ENCODE measurements at regions not wholly inside any gene's neighbourhood (a gene's known extent, or its start where the extent isn't known, plus 50 kb on each side); places are given as distances from the start of the nearest gene placed in this dataset.

DNA sequence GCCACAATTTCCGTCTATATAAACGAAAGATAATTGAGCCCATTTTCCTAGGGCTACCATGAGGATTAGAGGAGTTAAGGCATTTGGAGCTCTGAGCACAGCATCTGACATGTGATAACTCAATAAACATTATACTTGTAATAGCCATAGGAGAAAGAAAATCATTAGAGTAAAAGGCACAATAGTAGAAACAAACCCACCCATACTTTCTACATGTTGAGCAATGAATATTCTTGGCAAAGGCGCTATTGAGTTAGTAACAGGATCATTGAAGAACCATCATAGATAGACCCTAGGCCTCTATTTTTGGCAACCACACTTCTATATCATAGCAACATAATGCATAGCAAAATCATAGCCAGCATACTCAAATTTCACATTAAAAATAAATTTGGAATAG is 664.1 kb downstream of the NOVA1 start:
- H3K4me3 ChIP-seq: no peak overlapping the region
- DNase-seq (ENCODE audit: low spot score): no peak
- WGBS (ENCODE audit: low lambda C conversion rate, missing lambda C conversion rate): 81% methylated on average over 3 of the region's 3 CpGs
- no peaks in the 10 kb centered on the region for H3K79me2 ChIP-seq
- no peak overlapping the region for H3K4me2 ChIP-seq
- H3K36me3 ChIP-seq (replicated peaks; ENCODE audit: insufficient read depth, low read depth): no peaks in the 10 kb centered on the region
- H3K4me1 ChIP-seq (ENCODE audit: insufficient read depth): no peaks in the 10 kb centered on the region
- no peak overlapping the region for H2AFZ ChIP-seq
- H3K27me3 ChIP-seq: no peaks in the 10 kb centered on the region
- TF ChIP-seq EZH2phosphoT487 (IDR thresholded peaks at IDR 0.05; ENCODE audit: low read depth, severe bottlenecking, unreplicated experiment): no peak
- TF ChIP-seq, protein P1, sequence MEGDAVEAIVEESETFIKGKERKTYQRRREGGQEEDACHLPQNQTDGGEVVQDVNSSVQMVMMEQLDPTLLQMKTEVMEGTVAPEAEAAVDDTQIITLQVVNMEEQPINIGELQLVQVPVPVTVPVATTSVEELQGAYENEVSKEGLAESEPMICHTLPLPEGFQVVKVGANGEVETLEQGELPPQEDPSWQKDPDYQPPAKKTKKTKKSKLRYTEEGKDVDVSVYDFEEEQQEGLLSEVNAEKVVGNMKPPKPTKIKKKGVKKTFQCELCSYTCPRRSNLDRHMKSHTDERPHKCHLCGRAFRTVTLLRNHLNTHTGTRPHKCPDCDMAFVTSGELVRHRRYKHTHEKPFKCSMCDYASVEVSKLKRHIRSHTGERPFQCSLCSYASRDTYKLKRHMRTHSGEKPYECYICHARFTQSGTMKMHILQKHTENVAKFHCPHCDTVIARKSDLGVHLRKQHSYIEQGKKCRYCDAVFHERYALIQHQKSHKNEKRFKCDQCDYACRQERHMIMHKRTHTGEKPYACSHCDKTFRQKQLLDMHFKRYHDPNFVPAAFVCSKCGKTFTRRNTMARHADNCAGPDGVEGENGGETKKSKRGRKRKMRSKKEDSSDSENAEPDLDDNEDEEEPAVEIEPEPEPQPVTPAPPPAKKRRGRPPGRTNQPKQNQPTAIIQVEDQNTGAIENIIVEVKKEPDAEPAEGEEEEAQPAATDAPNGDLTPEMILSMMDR (IDR thresholded peaks at IDR 0.05; ENCODE audit: poor library complexity): no peak
- TF ChIP-seq EZH2 (IDR thresholded peaks at IDR 0.05; ENCODE audit: borderline replicate concordance): no peak
- no peaks in the 10 kb centered on the region for H3K9me2 ChIP-seq (replicated peaks; ENCODE audit: insufficient read depth)
- H4K20me1 ChIP-seq (ENCODE audit: insufficient read depth, poor library complexity, severe bottlenecking): no peaks in the 10 kb centered on the region
- no peaks in the 10 kb centered on the region for H3K9me3 ChIP-seq (ENCODE audit: low read depth)
- no peak overlapping the region for H3K27ac ChIP-seq

GRCh38 chr14:25929881-25930615 is 667.8 kb downstream of the NOVA1 start:
- Histone ChIP-seq H3K4me3 (no peak overlapping the region), H3K9me2 (replicated peaks; ENCODE audit: insufficient read depth) (no peaks in the 10 kb centered on the region), H3K79me2 (no peaks in the 10 kb centered on the region), H3K9me3 (ENCODE audit: low read depth) (no peaks in the 10 kb centered on the region), H3K4me1 (ENCODE audit: insufficient read depth) (no peaks in the 10 kb centered on the region), H3K36me3 (replicated peaks; ENCODE audit: insufficient read depth, low read depth) (no peaks in the 10 kb centered on the region), H3K27me3 (no peaks in the 10 kb centered on the region), H3K4me2 (no peak overlapping the region), H3K27ac (no peak overlapping the region), H2AFZ (no peak overlapping the region), H4K20me1 (ENCODE audit: insufficient read depth, poor library complexity, severe bottlenecking) (no peaks in the 10 kb centered on the region)
- no peak for TF ChIP-seq EZH2 (IDR thresholded peaks at IDR 0.05; ENCODE audit: borderline replicate concordance)
- no peak for TF ChIP-seq EZH2phosphoT487 (IDR thresholded peaks at IDR 0.05; ENCODE audit: low read depth, severe bottlenecking, unreplicated experiment)
- TF ChIP-seq, protein P1 (IDR thresholded peaks at IDR 0.05; ENCODE audit: poor library complexity): no peak
- WGBS (ENCODE audit: low lambda C conversion rate, missing lambda C conversion rate): 81% methylated on average over 7 of the region's 7 CpGs
- DNase-seq (ENCODE audit: low spot score): no peak

- DNase-seq (ENCODE audit: low spot score): no peak
- WGBS (ENCODE audit: low lambda C conversion rate, missing lambda C conversion rate): 85% methylated on average over 9 of the region's 9 CpGs
- no peak overlapping the region for H3K4me3 ChIP-seq
- H3K4me1 ChIP-seq (ENCODE audit: insufficient read depth): no peaks in the 10 kb centered on the region
- H4K20me1 ChIP-seq (ENCODE audit: insufficient read depth, poor library complexity, severe bottlenecking): no peaks in the 10 kb centered on the region
- H3K4me2 ChIP-seq: no peak overlapping the region
- no peak overlapping the region for H3K27ac ChIP-seq
- no peaks in the 10 kb centered on the region for H3K36me3 ChIP-seq (replicated peaks; ENCODE audit: insufficient read depth, low read depth)
- no peak overlapping the region for H2AFZ ChIP-seq
- no peaks in the 10 kb centered on the region for H3K79me2 ChIP-seq
- TF ChIP-seq, protein P1 (IDR thresholded peaks at IDR 0.05; ENCODE audit: poor library complexity): no peak
- TF ChIP-seq EZH2phosphoT487 (IDR thresholded peaks at IDR 0.05; ENCODE audit: low read depth, severe bottlenecking, unreplicated experiment) (no peak), EZH2 (IDR thresholded peaks at IDR 0.05; ENCODE audit: borderline replicate concordance) (no peak)
- H3K27me3 ChIP-seq: no peaks in the 10 kb centered on the region
- H3K9me2 ChIP-seq (replicated peaks; ENCODE audit: insufficient read depth): no peaks in the 10 kb centered on the region
- H3K9me3 ChIP-seq (ENCODE audit: low read depth): no peaks in the 10 kb centered on the region
Measured at GRCh38 chr14:25911831-25912230, 686.0 kb downstream of the NOVA1 start.

Measured in hepatocyte (in vitro differentiated cells).